Small intestine (tissue), 7 donors: ENCODE measurements at regions not wholly inside any gene's neighbourhood (a gene's known extent, or its start where the extent isn't known, plus 50 kb on each side); places are given as distances from the start of the nearest gene placed in this dataset.

ENCODE experiments used
- DNase-seq, 2 donors: peaks; one replicate each; pipeline versions ENCODE4 v3.0.0 to v3.0.0-alpha.2; 2013
- FAIRE-seq: peaks from 2 replicates; lab custom pipeline; 2012; peaks lifted over from hg19 to GRCh38; lab: Jason Lieb, UNC
- H3K27ac ChIP-seq, 3 donors: one replicate each; pipeline ENCODE4 v1.5.1; 2013; ENCODE audit warnings: low read length in 2 of 3, mild to moderate bottlenecking in 2 of 3, control low read depth in 1 of 3, inconsistent platforms in 1 of 3, low read depth in 1 of 3, moderate library complexity in 1 of 3
- H3K27me3 ChIP-seq, 3 donors: one replicate each; pipeline ENCODE4 v1.6.1; 2013; ENCODE audit warnings: low read length in 3 of 3, inconsistent platforms in 1 of 3; ENCODE audit not compliant: control insufficient read depth in 3 of 3, insufficient read depth in 3 of 3
- H3K36me3 ChIP-seq, 3 donors: one replicate each; pipeline ENCODE4 v1.6.1; 2013; ENCODE audit warnings: low read length in 3 of 3, inconsistent platforms in 1 of 3, low read depth in 1 of 3, mild to moderate bottlenecking in 1 of 3, moderate library complexity in 1 of 3; ENCODE audit not compliant: control insufficient read depth in 3 of 3, insufficient read depth in 2 of 3
- H3K4me1 ChIP-seq, 3 donors: one replicate each; pipeline ENCODE4 v1.6.1; 2013; ENCODE audit warnings: low read length in 2 of 3, inconsistent platforms in 1 of 3, low read depth in 1 of 3, mild to moderate bottlenecking in 1 of 3, moderate library complexity in 1 of 3; ENCODE audit not compliant: control insufficient read depth in 3 of 3, insufficient read depth in 2 of 3
- H3K4me3 ChIP-seq, 3 donors: one replicate each; pipeline ENCODE4 v1.5.1; 2013; ENCODE audit warnings: low read length in 3 of 3, control low read depth in 1 of 3, inconsistent platforms in 1 of 3, low read depth in 1 of 3, mild to moderate bottlenecking in 1 of 3, moderate library complexity in 1 of 3
- H3K9me3 ChIP-seq, 2 donors: one replicate each; pipeline ENCODE4 v1.6.1; 2013; ENCODE audit warnings: low read depth in 1 of 2, low read length in 1 of 2; ENCODE audit not compliant: control insufficient read depth in 2 of 2, insufficient read depth in 1 of 2
- WGBS, 3 donors: extraction: QIAGEN DNeasy Blood & Tissue Kit; methylation state at CpG; one replicate each; pipeline ENCODE4 v1.1.7; 2013; 5-methylcytosine and 5-hydroxymethylcytosine counted together
- donor health status: healthy with polysubstance abuse.
- donor health status: control.
- donor health status: control.
- donor health status: Bipolar disorder and iron deficiency.
- donor health status: healthy.

GRCh38 chr12:61384511-61384910 is 875.7 kb upstream of the USP15 start:
- DNase-seq (no peak), FAIRE-seq (no peak)
- peaks cover 0 to 4% of the 10 kb centered on the region in 2 donors for H3K9me3 ChIP-seq
- H3K27me3 ChIP-seq: no peaks in the 10 kb centered on the region
- no peak overlapping the region for H3K27ac ChIP-seq
- no peaks in the 10 kb centered on the region for H3K36me3 ChIP-seq
- no peaks in the 10 kb centered on the region for H3K4me1 ChIP-seq
- H3K4me3 ChIP-seq: no peak overlapping the region
- 31 to 52% (median 43%) methylated on average over 1 of the region's 1 CpG for WGBS, 3 donors

GRCh38 chr12:61385771-61386170 is 874.4 kb upstream of the USP15 start:
- Histone ChIP-seq H3K36me3 (no peaks in the 10 kb centered on the region), H3K27ac (no peak overlapping the region), H3K4me3 (no peak overlapping the region), H3K4me1 (no peaks in the 10 kb centered on the region), H3K9me3 (peaks cover 0 to 4% of the 10 kb centered on the region in 2 donors), H3K27me3 (no peaks in the 10 kb centered on the region)
- FAIRE-seq: no peak
- DNase-seq: no peak

- FAIRE-seq (no peak), DNase-seq (no peak)
- H3K36me3 ChIP-seq: no peaks in the 10 kb centered on the region
- no peak overlapping the region for H3K27ac ChIP-seq
- peaks cover 0 to 3% of the 10 kb centered on the region in 2 donors for H3K9me3 ChIP-seq
- no peak overlapping the region for H3K4me3 ChIP-seq
- no peaks in the 10 kb centered on the region for H3K27me3 ChIP-seq
- no peaks in the 10 kb centered on the region for H3K4me1 ChIP-seq
These were observed 862.5 kb upstream of the USP15 start for GRCh38 chr12:61397668-61398067.

GRCh38 chr12:61412201-61412600 is 848.0 kb upstream of the USP15 start:
- FAIRE-seq (no peak), DNase-seq (no peak)
- no peaks in the 10 kb centered on the region for H3K27me3 ChIP-seq
- no peaks in the 10 kb centered on the region for H3K4me1 ChIP-seq
- no peak overlapping the region for H3K4me3 ChIP-seq
- no peaks in the 10 kb centered on the region for H3K36me3 ChIP-seq
- H3K27ac ChIP-seq: no peak overlapping the region
- 51 to 60% (median 55%) methylated on average over 2 of the region's 2 CpGs for WGBS, 3 donors
- H3K9me3 ChIP-seq: no peaks in the 10 kb centered on the region

GRCh38 chr12:61414470-61414869 is 845.7 kb upstream of the USP15 start:
- Histone ChIP-seq H3K27ac (no peak overlapping the region), H3K4me1 (no peaks in the 10 kb centered on the region), H3K27me3 (no peaks in the 10 kb centered on the region), H3K4me3 (no peak overlapping the region), H3K9me3 (no peaks in the 10 kb centered on the region), H3K36me3 (no peaks in the 10 kb centered on the region)
- DNase-seq (no peak), FAIRE-seq (no peak)

GRCh38 chr12:61422786-61423185 is 837.4 kb upstream of the USP15 start:
- Histone ChIP-seq H3K27me3 (no peaks in the 10 kb centered on the region), H3K4me3 (no peak overlapping the region), H3K27ac (no peak overlapping the region), H3K4me1 (no peaks in the 10 kb centered on the region), H3K9me3 (peaks cover 0 to 4% of the 10 kb centered on the region in 2 donors), H3K36me3 (no peaks in the 10 kb centered on the region)
- FAIRE-seq (no peak), DNase-seq (no peak)

- Histone ChIP-seq H3K36me3 (no peaks in the 10 kb centered on the region), H3K4me3 (no peak overlapping the region), H3K27ac (no peak overlapping the region), H3K27me3 (no peaks in the 10 kb centered on the region), H3K9me3 (no peaks in the 10 kb centered on the region), H3K4me1 (no peaks in the 10 kb centered on the region)
- 67 to 90% (median 83%) methylated on average over 1 of the region's 1 CpG for WGBS, 3 donors
- FAIRE-seq (no peak), DNase-seq (no peak)
These were observed 808.1 kb upstream of the USP15 start for GRCh38 chr12:61452076-61452475.

GRCh38 chr12:61487728-61488127 is 772.5 kb upstream of the USP15 start:
- H3K4me3 ChIP-seq: no peak overlapping the region
- FAIRE-seq (no peak), DNase-seq (no peak)
- H3K4me1 ChIP-seq: no peaks in the 10 kb centered on the region
- H3K27me3 ChIP-seq: no peaks in the 10 kb centered on the region
- H3K9me3 ChIP-seq: no peaks in the 10 kb centered on the region
- H3K27ac ChIP-seq: no peak overlapping the region
- H3K36me3 ChIP-seq: no peaks in the 10 kb centered on the region

- no peaks in the 10 kb centered on the region for H3K27me3 ChIP-seq
- no peaks in the 10 kb centered on the region for H3K36me3 ChIP-seq
- H3K27ac ChIP-seq: no peak overlapping the region
- whole genome bisulfite sequencing, 3 donors: 51 to 57% (median 53%) methylated on average over 4 of the region's 4 CpGs
- DNase-seq: no peak
- no peaks in the 10 kb centered on the region for H3K4me1 ChIP-seq
- no peaks in the 10 kb centered on the region for H3K9me3 ChIP-seq
- no peak overlapping the region for H3K4me3 ChIP-seq
- FAIRE-seq: no peak
These were observed 769.4 kb upstream of the USP15 start for GRCh38 chr12:61490526-61491498.
